ENCODE measurements at regions not wholly inside any gene's neighbourhood (a gene's known extent, or its start where the extent isn't known, plus 50 kb on each side); places are given as distances from the start of the nearest gene placed in this dataset.
"Not testable (repeated sequence)": the region's sequence is repeated elsewhere in the genome, so short reads cannot be mapped to it uniquely, and the experiment has no call there.

- DNase-seq (ENCODE audit: low spot score): no peak
Measured at GRCh38 chr13:76289558-76289957, 596.6 kb downstream of the KCTD12 start.

- peak; percentile 13 for DNase-seq (ENCODE audit: low spot score)
Measured at GRCh38 chr13:76286178-76286577, 600.0 kb downstream of the KCTD12 start.

GRCh38 chr13:76285463-76285862 is 600.7 kb downstream of the KCTD12 start:
- no peak for DNase-seq (ENCODE audit: low spot score)

GRCh38 chr13:76279766-76280165 is 606.4 kb downstream of the KCTD12 start:
- DNase-seq (ENCODE audit: low spot score): not testable (repeated sequence)

GRCh38 chr13:76271728-76272232 is 614.4 kb downstream of the KCTD12 start:
- no peak for DNase-seq (ENCODE audit: low spot score)

GRCh38 chr13:76268307-76268706 is 617.9 kb downstream of the KCTD12 start:
- DNase-seq (ENCODE audit: low spot score): not testable (repeated sequence)

- DNase-seq (ENCODE audit: low spot score): no peak
Measured at GRCh38 chr13:76267216-76267615, 619.0 kb downstream of the KCTD12 start.

GRCh38 chr13:76266561-76266960 is 619.6 kb downstream of the KCTD12 start:
- no peak for DNase-seq (ENCODE audit: low spot score)

GRCh38 chr13:76250211-76250610 is 614.1 kb downstream of the LMO7 start:
- DNase-seq (ENCODE audit: low spot score): no peak

- DNase-seq (ENCODE audit: low spot score): no peak
Measured at GRCh38 chr13:76245920-76246319, 609.8 kb downstream of the LMO7 start.

GRCh38 chr13:76245211-76245610 is 609.1 kb downstream of the LMO7 start:
- no peak for DNase-seq (ENCODE audit: low spot score)

- not testable (repeated sequence) for DNase-seq (ENCODE audit: low spot score)
Measured at GRCh38 chr13:76243120-76243519, 607.0 kb downstream of the LMO7 start.

- DNase-seq (ENCODE audit: low spot score): no peak
Measured at GRCh38 chr13:76239031-76239680, 603.0 kb downstream of the LMO7 start.

- DNase-seq (ENCODE audit: low spot score): no peak
Measured at GRCh38 chr13:76231522-76232167, 595.5 kb downstream of the LMO7 start.

GRCh38 chr13:76229281-76229680 is 593.2 kb downstream of the LMO7 start:
- no peak for DNase-seq (ENCODE audit: low spot score)

GRCh38 chr13:76226941-76227340 is 590.8 kb downstream of the LMO7 start:
- peak; percentile 6 for DNase-seq (ENCODE audit: low spot score)

- peak; percentile 16 for DNase-seq (ENCODE audit: low spot score)
Measured at GRCh38 chr13:76225815-76226489, 589.8 kb downstream of the LMO7 start.

- DNase-seq (ENCODE audit: low spot score): no peak
Measured at GRCh38 chr13:76223999-76224398, 587.9 kb downstream of the LMO7 start.

- DNase-seq (ENCODE audit: low spot score): no peak
Measured at GRCh38 chr13:76223565-76223964, 587.4 kb downstream of the LMO7 start.

GRCh38 chr13:76222511-76222910 is 586.4 kb downstream of the LMO7 start:
- no peak for DNase-seq (ENCODE audit: low spot score)

- no peak for DNase-seq (ENCODE audit: low spot score)
Measured at GRCh38 chr13:76216729-76217128, 580.6 kb downstream of the LMO7 start.

- no peak for DNase-seq (ENCODE audit: low spot score)
Measured at GRCh38 chr13:76214001-76214400, 577.9 kb downstream of the LMO7 start.

- DNase-seq (ENCODE audit: low spot score): no peak
Measured at GRCh38 chr13:76213423-76213904, 577.3 kb downstream of the LMO7 start.
